Parathyroid adenoma (tissue), 2 donors: ENCODE measurements at regions not wholly inside any gene's neighbourhood (a gene's known extent, or its start where the extent isn't known, plus 50 kb on each side); places are given as distances from the start of the nearest gene placed in this dataset.

Experiments used
- H2AFZ ChIP-seq: fragments of 300-600 bp; sonication (generic); one replicate; pipeline ENCODE4 v1.7.0; 2017; ENCODE audit warnings: antibody characterized with exemption, mild to moderate bottlenecking
- H3K27ac ChIP-seq: fragments of 300-600 bp; sonication (generic); one replicate; pipeline ENCODE4 v1.7.0; 2017
- H3K27me3 ChIP-seq: fragments of 300-600 bp; sonication (generic); one replicate; pipeline ENCODE4 v1.7.0; 2017; ENCODE audit warnings: low read length; ENCODE audit not compliant: control insufficient read depth, insufficient read depth
- H3K36me3 ChIP-seq: fragments of 300-600 bp; sonication (generic); one replicate; pipeline ENCODE4 v1.7.0; 2017; ENCODE audit warnings: low read length; ENCODE audit not compliant: control insufficient read depth, insufficient read depth
- H3K4me1 ChIP-seq: fragments of 300-600 bp; sonication (generic); one replicate; pipeline ENCODE4 v1.7.0; 2017; ENCODE audit warnings: control low read depth
- H3K4me2 ChIP-seq: fragments of 300-600 bp; sonication (generic); one replicate; pipeline ENCODE4 v1.7.0; 2017; ENCODE audit warnings: low read length
- H3K4me3 ChIP-seq: fragments of 300-600 bp; sonication (generic); one replicate; pipeline ENCODE4 v1.7.0; 2017; ENCODE audit warnings: low read depth, low read length
- H3K79me2 ChIP-seq: fragments of 300-600 bp; sonication (generic); one replicate; pipeline ENCODE4 v1.7.0; 2017; ENCODE audit warnings: control low read depth
- H3K9ac ChIP-seq: fragments of 300-600 bp; sonication (generic); one replicate; pipeline ENCODE4 v1.7.0; 2017; ENCODE audit warnings: mild to moderate bottlenecking
- H3K9me3 ChIP-seq: fragments of 300-600 bp; sonication (generic); one replicate; pipeline ENCODE4 v1.7.0; 2017; ENCODE audit warnings: low read length; ENCODE audit not compliant: control insufficient read depth
- TF ChIP-seq, protein P1 (sequence below): fragments of 300-600 bp; sonication (generic); IDR thresholded peaks from one replicate; pipeline ENCODE4 v1.7.0; 2017; ENCODE audit warnings: antibody characterized with exemption, mild to moderate bottlenecking
- donor health status: primary hyperparathyroidism.

DNA sequence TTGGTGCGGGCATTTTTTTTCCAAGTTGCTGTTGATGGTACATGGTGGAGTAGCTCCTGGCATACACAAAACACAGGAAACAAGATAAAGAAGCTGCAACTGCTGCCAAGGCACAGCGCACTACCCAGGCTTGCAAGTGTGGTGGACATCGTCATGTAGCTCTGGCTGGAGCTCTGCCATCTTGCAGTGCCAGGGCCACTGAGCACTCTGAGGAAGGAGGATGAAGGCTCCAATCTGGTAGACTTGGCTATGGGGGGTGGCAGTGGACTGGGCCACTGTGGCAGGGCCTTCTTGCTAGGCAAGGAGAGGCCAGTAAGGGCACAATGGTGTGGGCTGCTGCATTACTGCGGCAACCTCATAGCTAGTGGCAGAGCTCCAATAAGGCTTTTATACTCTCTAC, 263.5 kb downstream of the CENPW start:
- TF ChIP-seq, protein P1, sequence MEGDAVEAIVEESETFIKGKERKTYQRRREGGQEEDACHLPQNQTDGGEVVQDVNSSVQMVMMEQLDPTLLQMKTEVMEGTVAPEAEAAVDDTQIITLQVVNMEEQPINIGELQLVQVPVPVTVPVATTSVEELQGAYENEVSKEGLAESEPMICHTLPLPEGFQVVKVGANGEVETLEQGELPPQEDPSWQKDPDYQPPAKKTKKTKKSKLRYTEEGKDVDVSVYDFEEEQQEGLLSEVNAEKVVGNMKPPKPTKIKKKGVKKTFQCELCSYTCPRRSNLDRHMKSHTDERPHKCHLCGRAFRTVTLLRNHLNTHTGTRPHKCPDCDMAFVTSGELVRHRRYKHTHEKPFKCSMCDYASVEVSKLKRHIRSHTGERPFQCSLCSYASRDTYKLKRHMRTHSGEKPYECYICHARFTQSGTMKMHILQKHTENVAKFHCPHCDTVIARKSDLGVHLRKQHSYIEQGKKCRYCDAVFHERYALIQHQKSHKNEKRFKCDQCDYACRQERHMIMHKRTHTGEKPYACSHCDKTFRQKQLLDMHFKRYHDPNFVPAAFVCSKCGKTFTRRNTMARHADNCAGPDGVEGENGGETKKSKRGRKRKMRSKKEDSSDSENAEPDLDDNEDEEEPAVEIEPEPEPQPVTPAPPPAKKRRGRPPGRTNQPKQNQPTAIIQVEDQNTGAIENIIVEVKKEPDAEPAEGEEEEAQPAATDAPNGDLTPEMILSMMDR: no peak
- no peak overlapping the region for H3K4me3 ChIP-seq
- H2AFZ ChIP-seq: no peak overlapping the region
- H3K9me3 ChIP-seq: no peaks in the 10 kb centered on the region
- H3K79me2 ChIP-seq: no peaks in the 10 kb centered on the region
- H3K27me3 ChIP-seq: no peaks in the 10 kb centered on the region
- H3K36me3 ChIP-seq: no peaks in the 10 kb centered on the region
- no peak overlapping the region for H3K4me2 ChIP-seq
- no peak overlapping the region for H3K9ac ChIP-seq
- H3K4me1 ChIP-seq: no peaks in the 10 kb centered on the region
- H3K27ac ChIP-seq: no peak overlapping the region

DNA sequence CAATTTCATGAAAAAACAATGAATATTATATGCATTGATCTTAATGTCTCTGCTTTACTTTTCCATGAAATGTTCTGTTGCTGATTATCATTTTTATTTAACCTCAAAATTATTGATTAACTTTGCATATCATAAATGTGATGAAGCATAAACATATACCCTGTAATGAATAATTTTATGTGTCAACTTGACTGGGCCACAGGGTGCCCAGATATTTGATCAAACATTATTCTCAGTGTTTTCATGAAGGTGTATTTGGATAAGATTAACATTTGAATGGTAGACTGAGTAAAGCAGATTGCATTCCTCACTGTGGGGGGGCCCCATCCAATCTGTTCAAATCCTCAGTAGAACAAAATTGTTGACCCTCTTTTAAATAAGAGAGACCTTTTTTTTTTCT, 265.2 kb downstream of the CENPW start:
- TF ChIP-seq, protein P1: no peak
- Histone ChIP-seq H3K79me2 (no peaks in the 10 kb centered on the region), H3K4me2 (no peak overlapping the region), H3K27me3 (no peaks in the 10 kb centered on the region), H3K9ac (no peak overlapping the region), H3K27ac (no peak overlapping the region), H3K4me1 (no peaks in the 10 kb centered on the region), H2AFZ (no peak overlapping the region), H3K36me3 (no peaks in the 10 kb centered on the region), H3K4me3 (no peak overlapping the region), H3K9me3 (no peaks in the 10 kb centered on the region)

DNA sequence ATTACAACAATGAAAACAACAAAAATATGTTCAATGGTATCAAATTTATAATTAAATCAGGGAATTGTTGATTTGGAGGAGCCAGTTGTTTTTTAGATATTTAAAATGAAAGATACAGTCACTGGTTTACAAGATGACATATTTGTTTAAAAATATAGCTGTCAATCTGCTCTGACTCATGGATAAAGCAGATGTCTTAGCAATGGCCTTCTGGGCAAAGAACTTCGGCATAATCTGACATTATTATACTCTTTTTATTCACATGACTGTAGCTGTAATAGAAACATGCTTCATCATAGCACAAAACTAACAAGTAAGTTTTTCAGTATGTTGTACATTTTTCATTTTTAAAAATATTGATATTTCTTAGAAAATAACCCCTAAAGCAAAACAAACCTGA, 267.4 kb downstream of the CENPW start:
- H3K4me2 ChIP-seq: no peak overlapping the region
- H3K79me2 ChIP-seq: no peaks in the 10 kb centered on the region
- H3K27ac ChIP-seq: no peak overlapping the region
- no peak overlapping the region for H3K4me3 ChIP-seq
- no peaks in the 10 kb centered on the region for H3K9me3 ChIP-seq
- H2AFZ ChIP-seq: no peak overlapping the region
- no peak overlapping the region for H3K9ac ChIP-seq
- H3K27me3 ChIP-seq: no peaks in the 10 kb centered on the region
- no peaks in the 10 kb centered on the region for H3K36me3 ChIP-seq
- H3K4me1 ChIP-seq: no peaks in the 10 kb centered on the region
- TF ChIP-seq, protein P1: no peak

DNA sequence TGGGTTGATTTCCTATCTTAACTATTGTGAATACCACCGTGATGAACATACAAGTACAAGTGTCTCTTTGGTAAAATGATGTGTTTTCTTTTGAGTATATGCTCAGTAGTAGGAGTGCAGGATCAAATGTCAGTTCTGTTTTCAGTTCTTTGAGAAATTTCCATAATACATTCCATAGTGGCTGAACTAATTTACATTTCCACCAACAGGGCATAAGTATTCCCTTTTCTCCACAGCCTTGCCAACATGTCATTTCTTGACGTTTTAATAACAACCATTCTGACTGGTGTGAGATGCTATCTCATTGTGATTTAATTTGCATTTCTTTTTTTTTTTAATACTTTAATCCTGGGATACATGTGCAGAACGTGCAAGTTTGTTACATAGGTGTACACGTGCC, 268.8 kb downstream of the CENPW start:
- no peaks in the 10 kb centered on the region for H3K36me3 ChIP-seq
- no peak overlapping the region for H3K9ac ChIP-seq
- no peaks in the 10 kb centered on the region for H3K9me3 ChIP-seq
- no peak overlapping the region for H2AFZ ChIP-seq
- TF ChIP-seq, protein P1: no peak
- H3K4me3 ChIP-seq: no peak overlapping the region
- no peaks in the 10 kb centered on the region for H3K4me1 ChIP-seq
- no peak overlapping the region for H3K4me2 ChIP-seq
- H3K27me3 ChIP-seq: no peaks in the 10 kb centered on the region
- H3K79me2 ChIP-seq: no peaks in the 10 kb centered on the region
- no peak overlapping the region for H3K27ac ChIP-seq

DNA sequence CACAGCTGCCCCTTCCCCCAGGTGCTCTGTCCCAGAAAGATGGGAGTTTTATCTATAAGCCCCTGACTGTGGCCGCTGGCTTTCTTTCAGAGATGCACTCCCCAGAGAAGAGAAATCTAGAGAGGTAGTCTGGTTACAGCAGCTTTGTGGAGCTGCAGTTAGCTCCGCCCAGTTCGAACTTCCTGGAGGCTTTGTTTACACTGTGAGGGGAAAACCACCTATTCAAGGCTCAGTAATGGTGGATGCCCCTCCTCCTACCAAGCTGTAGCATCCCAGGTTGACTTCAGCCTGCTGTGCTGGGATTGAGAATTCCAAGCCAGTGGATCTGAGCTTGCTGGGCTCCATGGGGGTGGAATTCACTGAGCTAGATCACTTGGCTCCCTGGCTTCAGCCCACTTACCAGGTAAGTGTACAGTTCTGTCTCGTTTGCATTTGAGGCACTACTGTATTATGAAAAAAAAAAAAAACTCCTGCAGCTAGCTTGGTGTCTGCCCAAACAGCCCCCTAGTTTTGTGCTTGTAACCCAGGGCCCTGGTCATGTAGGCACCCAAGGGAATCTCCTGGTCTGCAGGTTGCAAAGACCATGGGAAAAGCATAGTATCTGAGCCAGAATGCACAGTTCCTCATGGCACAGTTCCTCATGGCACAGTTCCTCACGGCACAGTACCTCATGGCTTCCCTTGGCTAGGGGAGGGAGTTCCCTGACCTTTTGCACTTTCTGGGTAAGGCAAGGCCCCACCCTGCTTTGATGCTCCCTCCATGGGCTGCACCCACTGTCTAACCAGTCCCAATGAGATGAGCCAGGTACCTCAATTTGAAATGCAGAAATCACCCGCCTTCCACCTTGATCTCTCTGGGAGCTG, 275.0 kb downstream of the CENPW start:
- Histone ChIP-seq H3K9me3 (no peaks in the 10 kb centered on the region), H3K36me3 (no peaks in the 10 kb centered on the region), H3K4me3 (no peak overlapping the region), H3K4me1 (no peaks in the 10 kb centered on the region), H3K79me2 (no peaks in the 10 kb centered on the region), H2AFZ (no peak overlapping the region), H3K27ac (no peak overlapping the region), H3K27me3 (no peaks in the 10 kb centered on the region), H3K4me2 (no peak overlapping the region), H3K9ac (no peak overlapping the region)
- TF ChIP-seq, protein P1: no peak
